NCI-H510A treated with DMSO at 0.1 percent for 48 hours (cell line): ENCODE measurements at regions not wholly inside any gene's neighbourhood (a gene's known extent, or its start where the extent isn't known, plus 50 kb on each side); places are given as distances from the start of the nearest gene placed in this dataset.
A peak's percentile ranks its signal among the peaks of the same experiment; 100 is the strongest.

ENCODE experiments used
- DNase-seq: peaks from one replicate; lab custom pipeline; 2025; lab: John Stamatoyannopoulos, UW

GRCh38 chr6:115060581-115060980 is 717.8 kb upstream of the HS3ST5 start:
- no peak for DNase-seq

- DNase-seq = peak; percentile 61
Observed at GRCh38 chr6:115058414-115059211, 715.8 kb upstream of the HS3ST5 start.

- DNase-seq = no peak
Observed at GRCh38 chr6:115055579-115055978, 712.8 kb upstream of the HS3ST5 start.

GRCh38 chr6:115054242-115054641 is 711.4 kb upstream of the HS3ST5 start:
- DNase-seq = peak; percentile 61

GRCh38 chr6:115053169-115053860 is 710.5 kb upstream of the HS3ST5 start:
- no peak for DNase-seq

- DNase-seq = no peak
Observed at GRCh38 chr6:115016593-115016992, 673.8 kb upstream of the HS3ST5 start.

- DNase-seq = no peak
Observed at GRCh38 chr6:115004982-115005381, 662.2 kb upstream of the HS3ST5 start.

- DNase-seq = no peak
Observed at GRCh38 chr6:115004204-115004603, 661.4 kb upstream of the HS3ST5 start.

GRCh38 chr6:115001731-115002350 is 659.0 kb upstream of the HS3ST5 start:
- DNase-seq = no peak

GRCh38 chr6:115000736-115001135 is 657.9 kb upstream of the HS3ST5 start:
- DNase-seq = no peak

- DNase-seq = no peak
Observed at GRCh38 chr6:114998492-114998891, 655.7 kb upstream of the HS3ST5 start.

GRCh38 chr6:114997813-114998292 is 655.0 kb upstream of the HS3ST5 start:
- DNase-seq = no peak

- DNase-seq = no peak
Observed at GRCh38 chr6:114995526-114995925, 652.7 kb upstream of the HS3ST5 start.

GRCh38 chr6:114989279-114989964 is 646.6 kb upstream of the HS3ST5 start:
- DNase-seq = no peak

GRCh38 chr6:114987281-114987680 is 644.5 kb upstream of the HS3ST5 start:
- DNase-seq = no peak

GRCh38 chr6:114955363-114955762 is 612.5 kb upstream of the HS3ST5 start:
- no peak for DNase-seq

- DNase-seq = no peak
Observed at GRCh38 chr6:114952229-114952628, 609.4 kb upstream of the HS3ST5 start.

- DNase-seq = no peak
Observed at GRCh38 chr6:114945392-114945791, 602.6 kb upstream of the HS3ST5 start.

- DNase-seq = peak; percentile 30
Observed at GRCh38 chr6:114941078-114941477, 598.3 kb upstream of the HS3ST5 start.

- no peak for DNase-seq
Observed at GRCh38 chr6:114940181-114940580, 597.4 kb upstream of the HS3ST5 start.

- DNase-seq = no peak
Observed at GRCh38 chr6:114939630-114940029, 596.8 kb upstream of the HS3ST5 start.

GRCh38 chr6:114936080-114936479 is 593.3 kb upstream of the HS3ST5 start:
- no peak for DNase-seq
